ENCODE measurements at regions not wholly inside any gene's neighbourhood (a gene's known extent, or its start where the extent isn't known, plus 50 kb on each side); places are given as distances from the start of the nearest gene placed in this dataset.

- H4K20me1 ChIP-seq (ENCODE audit: control insufficient read depth, extremely low read depth, insufficient read depth, low read length), result no peaks in the 10 kb centered on the region
- no peak for DNase-seq (ENCODE audit: low read depth in 2 of 2)
- no peaks in the 10 kb centered on the region for H3K36me3 ChIP-seq (ENCODE audit: control insufficient read depth, insufficient read depth, low read length)
- no peaks in the 10 kb centered on the region for H3K9me3 ChIP-seq (ENCODE audit: control insufficient read depth, insufficient read depth, low read depth, low read length)
- no peak overlapping the region for H3K9ac ChIP-seq (ENCODE audit: insufficient read depth, low read length)
- no peaks in the 10 kb centered on the region for H3K79me2 ChIP-seq (ENCODE audit: control insufficient read depth, insufficient read depth, low read length)
- no peak for TF ChIP-seq EZH2 (IDR thresholded peaks at IDR 0.05; ENCODE audit: low read length, missing control alignments)
- no peak for TF ChIP-seq CTCF (conservative IDR thresholded peaks at IDR 0.05 in 1 of 2, IDR thresholded peaks at IDR 0.05 in 1 of 2; ENCODE audit: low read depth in 1 of 2, low read length in 2 of 2)
- H3K4me1 ChIP-seq (ENCODE audit: control insufficient read depth, extremely low read depth, insufficient read depth, low read length), result no peaks in the 10 kb centered on the region
- no peak overlapping the region for H2AFZ ChIP-seq (ENCODE audit: low read length)
- H3K27me3 ChIP-seq (ENCODE audit: control insufficient read depth, insufficient read depth, low read length), result no peaks in the 10 kb centered on the region
- H3K27ac ChIP-seq (ENCODE audit: insufficient read depth, low read length), result no peak overlapping the region
- H3K4me3 ChIP-seq (replicated peaks in 1 of 4; ENCODE audit: control extremely low read depth in 1 of 4, insufficient read depth in 1 of 4, low read depth in 3 of 4, low read length in 4 of 4), result no peak overlapping the region
- H3K4me2 ChIP-seq (ENCODE audit: extremely low read depth, insufficient read depth, low read length), result no peak overlapping the region
These were observed 484.7 kb upstream of the C1orf87 start for GRCh38 chr1:60558236-60558635.

GRCh38 chr1:60553730-60554129 is 480.2 kb upstream of the C1orf87 start:
- no peaks in the 10 kb centered on the region for H3K4me1 ChIP-seq (ENCODE audit: control insufficient read depth, extremely low read depth, insufficient read depth, low read length)
- no peaks in the 10 kb centered on the region for H3K27me3 ChIP-seq (ENCODE audit: control insufficient read depth, insufficient read depth, low read length)
- H3K36me3 ChIP-seq (ENCODE audit: control insufficient read depth, insufficient read depth, low read length), result no peaks in the 10 kb centered on the region
- DNase-seq (ENCODE audit: low read depth in 2 of 2), result no peak
- no peak overlapping the region for H3K4me2 ChIP-seq (ENCODE audit: extremely low read depth, insufficient read depth, low read length)
- no peaks in the 10 kb centered on the region for H3K79me2 ChIP-seq (ENCODE audit: control insufficient read depth, insufficient read depth, low read length)
- TF ChIP-seq CTCF (conservative IDR thresholded peaks at IDR 0.05 in 1 of 2, IDR thresholded peaks at IDR 0.05 in 1 of 2; ENCODE audit: low read depth in 1 of 2, low read length in 2 of 2) (no peak), EZH2 (IDR thresholded peaks at IDR 0.05; ENCODE audit: low read length, missing control alignments) (no peak)
- no peak overlapping the region for H3K4me3 ChIP-seq (replicated peaks in 1 of 4; ENCODE audit: control extremely low read depth in 1 of 4, insufficient read depth in 1 of 4, low read depth in 3 of 4, low read length in 4 of 4)
- H3K9ac ChIP-seq (ENCODE audit: insufficient read depth, low read length), result no peak overlapping the region
- no peak overlapping the region for H2AFZ ChIP-seq (ENCODE audit: low read length)
- H3K9me3 ChIP-seq (ENCODE audit: control insufficient read depth, insufficient read depth, low read depth, low read length), result no peaks in the 10 kb centered on the region
- H3K27ac ChIP-seq (ENCODE audit: insufficient read depth, low read length), result no peak overlapping the region
- no peaks in the 10 kb centered on the region for H4K20me1 ChIP-seq (ENCODE audit: control insufficient read depth, extremely low read depth, insufficient read depth, low read length)

GRCh38 chr1:60547821-60548220 is 474.3 kb upstream of the C1orf87 start:
- no peaks in the 10 kb centered on the region for H3K9me3 ChIP-seq (ENCODE audit: control insufficient read depth, insufficient read depth, low read depth, low read length)
- H3K27me3 ChIP-seq (ENCODE audit: control insufficient read depth, insufficient read depth, low read length), result no peaks in the 10 kb centered on the region
- H3K79me2 ChIP-seq (ENCODE audit: control insufficient read depth, insufficient read depth, low read length), result no peaks in the 10 kb centered on the region
- H3K27ac ChIP-seq (ENCODE audit: insufficient read depth, low read length), result no peak overlapping the region
- H3K4me1 ChIP-seq (ENCODE audit: control insufficient read depth, extremely low read depth, insufficient read depth, low read length), result no peaks in the 10 kb centered on the region
- TF ChIP-seq CTCF (conservative IDR thresholded peaks at IDR 0.05 in 1 of 2, IDR thresholded peaks at IDR 0.05 in 1 of 2; ENCODE audit: low read depth in 1 of 2, low read length in 2 of 2) (no peak), EZH2 (IDR thresholded peaks at IDR 0.05; ENCODE audit: low read length, missing control alignments) (no peak)
- no peak overlapping the region for H3K4me2 ChIP-seq (ENCODE audit: extremely low read depth, insufficient read depth, low read length)
- H3K4me3 ChIP-seq (replicated peaks in 1 of 4; ENCODE audit: control extremely low read depth in 1 of 4, insufficient read depth in 1 of 4, low read depth in 3 of 4, low read length in 4 of 4), result no peak overlapping the region
- H3K36me3 ChIP-seq (ENCODE audit: control insufficient read depth, insufficient read depth, low read length), result no peaks in the 10 kb centered on the region
- no peak overlapping the region for H3K9ac ChIP-seq (ENCODE audit: insufficient read depth, low read length)
- DNase-seq (ENCODE audit: low read depth in 2 of 2), result no peak
- H4K20me1 ChIP-seq (ENCODE audit: control insufficient read depth, extremely low read depth, insufficient read depth, low read length), result no peaks in the 10 kb centered on the region
- H2AFZ ChIP-seq (ENCODE audit: low read length), result no peak overlapping the region

Measured in fibroblast of lung (primary cell).